NCI-H2196 (cell line): ENCODE measurements at regions not wholly inside any gene's neighbourhood (a gene's known extent, or its start where the extent isn't known, plus 50 kb on each side); places are given as distances from the start of the nearest gene placed in this dataset.

Experiments used
- DNase-seq: peaks from one replicate; lab custom pipeline; 2025; ENCODE audit not compliant: unreplicated experiment; lab: John Stamatoyannopoulos, UW

- no peak for DNase-seq
Observed at GRCh38 chr15:70493376-70493775, 270.0 kb downstream of the UACA start.

GRCh38 chr15:70492240-70493177 lies 270.8 kb downstream of the UACA start:
- DNase-seq = peak; percentile 3

DNA sequence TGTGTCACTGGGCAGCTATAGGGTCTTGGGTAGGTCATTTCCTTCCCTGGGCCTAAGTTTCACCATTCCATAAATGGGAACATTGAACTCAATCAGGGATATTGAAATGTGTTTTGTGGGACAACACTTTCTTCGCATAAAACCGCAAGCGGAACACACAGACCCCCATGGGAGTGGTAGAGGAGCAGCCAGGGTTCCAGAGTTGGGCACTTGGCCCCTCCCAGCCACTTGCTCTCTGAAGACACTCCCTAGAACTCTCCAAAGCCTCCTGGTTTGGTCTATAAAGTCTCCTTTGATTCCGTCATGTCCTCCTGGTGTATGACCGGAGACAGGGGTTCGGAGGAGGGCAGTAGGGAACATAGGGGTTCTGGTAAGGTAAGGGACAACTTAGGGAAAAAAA lies 271.7 kb downstream of the UACA start:
- DNase-seq = no peak

DNA sequence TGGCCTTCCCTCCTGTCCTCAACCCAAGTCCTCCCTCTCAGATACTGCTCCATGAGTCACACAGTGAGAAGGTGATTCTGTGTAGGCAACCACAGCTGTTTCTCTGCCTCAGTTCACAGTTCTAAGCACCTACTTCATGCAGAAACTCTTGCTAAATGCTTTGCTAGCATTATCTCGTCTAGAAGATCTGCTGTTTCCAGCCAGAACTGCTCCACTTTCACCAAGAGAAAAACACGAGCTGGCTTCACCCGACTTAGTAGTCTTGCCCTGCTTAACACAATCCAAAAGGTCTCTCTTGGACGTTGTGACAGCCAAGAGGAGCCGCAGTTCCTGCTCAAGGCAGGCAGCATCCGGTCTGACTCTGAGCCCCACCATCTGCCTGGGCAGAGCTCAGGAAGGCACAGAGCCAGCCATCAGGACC lies 272.1 kb downstream of the UACA start:
- DNase-seq = no peak

DNA sequence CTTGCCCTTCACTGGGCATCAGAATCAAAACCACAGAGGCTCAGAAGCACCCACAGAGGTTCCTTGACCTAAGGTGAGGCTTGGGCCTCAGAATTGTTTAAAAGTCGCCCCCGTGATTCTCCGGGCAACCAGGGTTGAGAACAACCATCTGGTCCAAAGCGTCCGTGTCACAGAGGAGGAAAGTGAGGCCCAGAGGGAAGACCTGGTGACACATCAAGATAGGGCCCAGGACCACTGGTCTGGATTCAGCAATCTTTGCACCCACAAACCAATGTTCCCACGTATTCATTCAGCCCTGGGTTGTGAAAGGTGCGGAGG lies 272.6 kb downstream of the UACA start:
- DNase-seq = no peak

DNA sequence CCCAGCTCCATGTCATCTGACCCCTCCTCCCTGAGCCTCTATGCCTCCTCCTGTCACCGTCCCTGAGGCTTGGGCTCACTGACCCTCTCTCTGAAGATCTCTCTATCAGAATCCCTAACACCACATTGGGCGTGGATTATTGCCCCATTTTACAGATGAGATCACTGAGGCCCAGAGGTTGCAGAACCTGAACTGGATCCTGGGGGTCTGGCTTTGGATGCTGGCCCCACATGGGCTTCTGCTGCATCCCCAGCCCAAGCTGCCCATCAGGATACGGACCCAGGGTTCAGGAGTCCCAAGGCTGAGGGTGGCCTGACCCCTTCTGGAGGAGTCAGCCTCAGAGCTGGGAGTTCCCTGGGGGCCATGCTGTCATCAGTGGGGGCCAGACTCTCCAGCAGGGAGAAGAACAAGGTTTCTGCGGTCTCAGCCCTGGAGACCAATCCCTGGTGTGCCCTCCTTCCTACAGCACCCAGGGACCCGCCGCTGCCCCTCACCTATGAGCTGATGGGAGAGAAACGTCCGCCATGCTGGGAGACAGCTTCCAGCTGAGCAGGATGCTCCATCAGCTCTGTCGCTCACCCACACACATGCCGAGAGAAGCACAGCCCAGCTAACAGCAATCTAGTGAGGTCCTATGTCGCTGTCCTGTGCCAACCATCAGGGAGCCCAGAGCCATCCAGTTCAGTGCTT lies 273.1 kb downstream of the UACA start:
- no peak for DNase-seq

DNA sequence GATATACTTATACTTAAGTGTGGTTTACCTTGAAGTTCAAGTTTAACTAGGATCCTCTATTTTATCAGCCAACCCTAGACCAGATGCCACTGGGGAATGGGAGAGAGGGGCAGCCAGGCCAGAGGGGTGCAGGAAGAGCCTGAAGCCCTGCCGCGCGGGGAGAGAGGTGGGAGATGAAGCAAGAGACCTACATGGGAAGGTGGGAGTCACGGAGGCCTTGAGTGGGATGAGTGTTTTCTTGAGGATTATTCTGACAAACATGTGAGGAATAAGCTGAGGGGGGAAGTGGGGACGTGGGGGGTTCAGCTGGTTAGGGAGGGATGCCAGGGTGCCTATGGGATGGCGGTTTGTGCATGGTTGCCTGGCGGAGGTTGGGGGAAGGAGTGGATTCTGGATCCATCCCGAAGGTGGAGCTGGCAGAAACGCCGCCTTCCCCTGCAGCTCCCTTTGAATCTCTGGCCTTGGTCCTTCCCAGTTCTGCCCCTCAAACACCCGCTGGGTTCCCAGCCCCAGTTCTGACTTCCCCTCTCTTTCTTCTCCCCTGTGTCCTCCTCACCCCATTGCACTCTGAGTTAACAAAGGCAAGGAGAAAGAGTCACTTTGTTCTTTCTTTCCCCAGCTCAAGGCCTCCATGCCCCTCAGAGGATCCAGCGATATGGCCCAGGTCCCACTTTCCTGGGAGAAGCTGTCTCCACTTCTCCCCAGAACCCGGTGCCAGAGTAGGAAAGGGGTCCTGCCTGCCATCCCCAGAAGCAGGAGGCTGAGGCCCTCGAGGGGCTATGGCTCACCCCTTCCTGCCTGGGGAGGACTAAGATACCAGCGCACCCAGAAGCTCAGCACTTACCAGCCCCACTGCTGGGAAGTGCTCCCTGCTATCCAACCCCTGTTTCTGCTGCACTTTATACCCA lies 274.2 kb downstream of the UACA start:
- no peak for DNase-seq

GRCh38 chr15:70488002-70488605 lies 275.3 kb downstream of the UACA start:
- DNase-seq = peak; percentile 47

- no peak for DNase-seq
Observed at GRCh38 chr15:70487387-70487740, 276.0 kb downstream of the UACA start.

- no peak for DNase-seq
Observed at GRCh38 chr15:70486451-70487386, 276.6 kb downstream of the UACA start.

GRCh38 chr15:70486012-70486411 lies 277.3 kb downstream of the UACA start:
- DNase-seq = no peak

- DNase-seq = no peak
Observed at GRCh38 chr15:70484993-70485392, 278.4 kb downstream of the UACA start.

- DNase-seq = no peak
Observed at GRCh38 chr15:70483513-70483912, 279.8 kb downstream of the UACA start.

- DNase-seq = no peak
Observed at GRCh38 chr15:70480196-70480856, 283.0 kb downstream of the UACA start.

GRCh38 chr15:70479785-70480184 lies 283.6 kb downstream of the UACA start:
- DNase-seq = no peak

DNA sequence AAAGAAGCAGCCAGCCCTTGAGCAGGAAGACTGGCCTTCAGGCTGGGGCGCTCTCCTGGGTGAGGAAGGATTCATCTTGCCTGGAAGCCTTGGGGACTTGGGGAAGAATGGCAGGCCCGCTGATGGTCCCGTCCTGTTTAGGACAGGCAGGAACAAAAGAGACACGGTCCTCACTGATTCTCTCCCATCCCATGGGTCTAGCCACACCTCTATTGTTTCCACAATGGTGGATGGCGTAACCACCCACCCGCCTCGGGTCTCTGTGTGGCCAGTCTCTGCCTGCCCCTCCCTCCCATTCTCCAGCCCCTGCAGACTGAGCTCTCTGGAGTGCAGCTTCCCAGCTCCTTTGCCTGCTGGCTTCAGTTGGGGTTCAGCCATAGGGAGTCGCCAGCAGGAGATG lies 284.3 kb downstream of the UACA start:
- no peak for DNase-seq

DNA sequence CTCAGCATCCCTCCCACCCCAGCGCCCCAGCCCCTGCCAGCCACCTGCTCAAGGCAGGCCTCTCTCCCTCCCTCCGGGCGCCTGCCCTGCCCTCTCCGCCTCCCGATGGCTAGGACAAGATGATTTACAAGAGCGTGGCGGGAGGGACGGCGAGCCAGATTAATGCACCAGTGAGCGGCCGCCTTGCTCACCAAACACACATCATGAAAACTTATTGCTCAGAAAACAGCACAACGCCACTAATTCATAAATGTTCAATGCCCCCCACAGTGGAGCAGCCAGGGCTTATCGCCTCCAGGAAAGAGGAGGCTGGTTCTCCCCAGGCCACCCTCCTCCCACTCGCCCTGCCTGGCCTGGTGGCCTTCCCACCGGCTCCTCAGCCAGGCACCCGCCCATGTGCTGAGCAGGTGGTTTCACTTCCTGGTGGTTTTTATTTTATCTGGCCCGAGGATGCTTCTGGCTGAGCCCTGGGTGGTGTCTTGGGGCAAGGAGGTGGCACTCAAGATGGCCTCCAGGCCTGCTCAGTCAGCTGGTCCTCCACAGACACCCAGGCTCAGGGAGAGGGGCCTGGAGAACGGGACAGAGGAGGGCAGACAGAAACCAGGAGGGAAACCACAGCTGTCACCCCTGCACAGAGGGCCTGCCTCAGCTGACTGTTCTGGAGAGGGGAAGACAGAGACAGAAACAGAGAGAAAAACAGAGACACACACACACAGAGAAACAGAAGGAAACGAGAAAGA lies 284.9 kb downstream of the UACA start:
- peak; percentile 50 for DNase-seq

- DNase-seq = no peak
Observed at GRCh38 chr15:70477750-70478250, 285.6 kb downstream of the UACA start.

GRCh38 chr15:70476441-70476840 lies 286.9 kb downstream of the UACA start:
- no peak for DNase-seq
